OCI-LY1 (cell line): ENCODE measurements at regions not wholly inside any gene's neighbourhood (a gene's known extent, or its start where the extent isn't known, plus 50 kb on each side); places are given as distances from the start of the nearest gene placed in this dataset.
"Not testable (repeated sequence)": the region's sequence is repeated elsewhere in the genome, so short reads cannot be mapped to it uniquely, and the experiment has no call there.

Source experiments
- CTCF ChIP-seq: fragments of 200-600 bp; sonication (generic), shearing (Covaris generic); IDR thresholded peaks from 2 replicates; pipeline ENCODE4 v1.5.1; 2017; ENCODE audit warnings: mild to moderate bottlenecking, antibody characterized with exemption, low read length, moderate library complexity, mixed read lengths
- EZH2 ChIP-seq: fragments of 200-600 bp; sonication (generic), shearing (Covaris generic); IDR thresholded peaks from 2 replicates; pipeline ENCODE4 v1.8.0; 2017; ENCODE audit warnings: borderline replicate concordance, mixed run types, mild to moderate bottlenecking, antibody characterized with exemption, low read length, moderate library complexity, mixed read lengths

GRCh38 chr3:143178775-143179548, 59.4 kb downstream of the CHST2 start:
- TF ChIP-seq CTCF, EZH2: not testable (repeated sequence)
